HG03045 (cell line): ENCODE measurements at regions not wholly inside any gene's neighbourhood (a gene's known extent, or its start where the extent isn't known, plus 50 kb on each side); places are given as distances from the start of the nearest gene placed in this dataset.
"Not testable (repeated sequence)": the region's sequence is repeated elsewhere in the genome, so short reads cannot be mapped to it uniquely, and the experiment has no call there.

Experiments used
- ATAC-seq: cut with Tn5 transposase; IDR thresholded peaks from one replicate; pipeline ENCODE4 v1.9.1; 2021; ENCODE audit warnings: mild to moderate bottlenecking, moderate library complexity; ENCODE audit not compliant: unreplicated experiment

DNA sequence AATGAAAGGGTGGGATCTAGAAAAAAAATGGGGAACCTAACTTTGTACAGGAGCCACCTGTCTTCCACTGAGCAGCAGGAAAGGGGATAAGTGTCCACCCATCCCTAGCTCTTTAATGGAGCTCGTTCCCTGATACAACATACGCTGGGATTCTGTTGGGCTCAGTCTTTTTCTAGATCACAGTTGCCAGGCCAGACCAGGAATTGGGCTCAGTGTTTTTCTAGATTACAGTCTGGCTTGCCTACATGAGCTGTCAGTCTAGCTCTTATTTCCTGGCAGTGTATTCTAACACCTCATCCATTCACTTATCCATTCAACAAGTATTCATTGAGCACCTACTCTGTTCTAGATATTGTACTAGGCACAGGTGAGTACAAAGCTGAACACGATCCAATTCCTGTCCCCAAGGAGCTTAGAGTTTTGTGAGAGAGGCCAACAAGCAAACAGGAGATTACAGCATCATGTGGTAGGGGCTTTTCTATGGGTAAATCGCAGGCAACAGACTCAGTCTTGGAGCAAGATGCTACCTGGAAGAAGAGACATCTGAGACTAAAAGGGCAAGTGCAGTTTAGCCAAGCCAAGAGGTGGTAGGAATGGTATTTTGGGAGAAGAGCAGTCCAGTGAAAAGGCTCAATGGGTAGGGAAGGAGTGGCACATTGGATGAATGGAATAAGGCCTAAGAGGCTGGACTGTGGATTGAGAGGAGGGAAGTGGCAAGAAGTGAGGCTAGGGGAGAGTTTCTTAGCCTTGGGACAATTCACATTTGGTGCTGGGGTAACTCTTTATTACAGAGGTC lies 138.0 kb upstream of the HS3ST2 start:
- ATAC-seq: no peak

DNA sequence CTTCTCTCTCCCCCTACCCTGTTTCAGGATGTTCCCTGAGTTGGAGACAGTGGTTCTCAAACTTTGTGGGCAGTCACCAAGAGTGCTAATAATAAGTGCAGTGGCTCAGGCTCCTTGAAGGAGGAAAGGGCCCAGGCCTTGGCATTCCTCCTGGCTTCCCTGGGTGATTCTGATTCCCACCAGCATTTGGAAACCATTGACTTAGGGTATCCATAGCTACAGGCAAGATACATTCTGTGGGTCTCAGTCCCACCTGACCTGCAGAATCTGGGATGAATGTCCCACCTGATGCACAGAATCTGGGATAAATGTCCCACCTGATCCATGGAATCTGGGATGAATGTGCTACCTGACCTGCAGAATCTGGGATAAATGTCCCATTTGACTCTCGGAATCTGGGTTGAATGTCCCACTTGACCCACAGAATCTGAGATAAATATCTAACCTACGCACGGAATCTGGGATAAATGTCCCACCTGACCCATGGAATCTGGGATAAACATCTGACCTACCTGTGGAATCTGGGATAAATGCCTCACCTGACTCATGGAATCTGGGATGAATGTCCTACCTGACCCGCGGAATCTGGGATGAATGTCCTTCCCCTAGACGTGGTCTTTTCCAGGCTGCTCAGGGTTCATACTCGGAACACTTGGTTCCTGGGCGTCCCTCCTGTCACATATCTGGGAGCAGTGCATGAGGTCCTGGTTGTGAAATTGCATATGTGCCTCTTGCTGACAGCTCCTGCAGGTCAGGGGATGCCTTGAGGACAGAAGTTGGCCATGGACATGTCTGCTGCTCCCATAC lies 136.7 kb upstream of the HS3ST2 start:
- ATAC-seq: no peak

- ATAC-seq: no peak
Observed at GRCh38 chr16:22678311-22678710, 135.7 kb upstream of the HS3ST2 start.

DNA sequence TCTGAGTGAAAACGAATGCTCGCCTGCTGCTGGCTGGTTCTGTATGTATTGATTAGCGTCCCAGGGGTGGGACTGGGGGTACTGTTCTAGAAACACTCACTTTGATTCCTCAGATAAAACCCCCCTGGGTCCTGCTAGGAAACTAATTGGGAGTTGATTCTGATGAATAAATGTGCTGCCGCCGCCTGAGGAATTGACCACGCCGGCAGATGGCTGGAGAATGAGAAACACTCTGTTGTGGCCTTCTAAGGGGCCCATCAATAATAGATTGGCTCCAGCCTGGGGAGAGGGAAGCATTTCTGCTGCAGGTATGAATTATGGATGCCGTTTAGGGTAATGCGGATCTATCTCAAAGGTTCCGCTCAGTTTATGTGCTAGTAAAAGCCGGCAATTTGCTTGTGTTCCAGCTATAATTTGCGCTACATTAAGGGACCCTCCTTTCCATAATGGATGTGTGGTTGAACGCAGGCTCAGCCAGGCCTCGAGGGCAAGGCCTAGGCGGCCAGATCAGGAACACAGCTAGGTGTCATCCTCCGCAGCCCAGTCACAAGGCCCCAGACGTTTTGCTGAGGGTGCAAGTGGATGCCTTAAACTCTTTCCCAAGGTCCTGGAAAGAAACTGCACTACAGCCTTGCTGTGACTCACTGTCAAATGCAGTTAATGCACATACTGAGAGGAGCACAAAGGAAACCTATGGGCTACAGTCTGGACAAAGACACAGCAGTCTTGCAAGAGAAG lies 132.2 kb upstream of the HS3ST2 start:
- no peak for ATAC-seq

GRCh38 chr16:22683258-22683657 lies 130.7 kb upstream of the HS3ST2 start:
- ATAC-seq: no peak

DNA sequence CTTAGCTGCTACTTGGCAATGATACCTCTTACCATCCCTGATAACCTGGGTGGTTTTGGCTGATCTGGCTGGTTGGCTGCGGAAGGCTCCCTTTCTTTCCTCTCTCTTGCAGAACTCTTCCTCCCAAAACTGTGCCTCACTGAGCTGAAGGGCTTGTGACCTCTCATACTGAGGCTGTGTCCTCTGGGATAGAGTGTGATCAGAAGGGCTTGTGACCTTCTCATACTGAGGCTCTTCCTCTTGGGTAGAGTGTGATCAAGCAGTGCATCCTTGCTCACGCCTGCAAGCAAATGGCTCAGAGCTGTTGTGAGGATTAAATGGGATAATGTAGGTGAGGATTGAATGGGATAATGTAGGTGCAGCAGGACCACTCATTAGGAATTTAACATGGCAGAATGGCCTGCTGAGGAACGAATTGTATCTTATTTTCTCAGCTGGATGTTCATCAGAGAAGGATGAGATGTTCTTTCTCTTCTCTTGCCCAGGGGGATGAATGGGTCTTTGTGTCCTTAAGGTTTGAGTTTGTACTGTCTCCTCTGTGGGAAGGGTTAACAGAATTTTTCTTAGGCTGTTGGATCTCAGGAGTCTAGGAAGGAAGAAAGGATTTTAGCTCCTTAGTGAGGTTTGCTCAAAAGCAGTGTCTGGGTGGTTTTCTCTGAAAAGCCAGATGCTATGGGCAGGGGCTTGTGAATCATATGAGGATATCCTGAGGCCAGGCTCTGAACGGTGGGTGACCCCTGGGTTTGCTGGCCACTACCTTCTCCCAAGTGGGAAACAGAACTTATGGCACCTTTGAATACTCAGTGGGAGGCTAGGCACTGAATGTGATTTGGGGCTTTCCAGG lies 130.0 kb upstream of the HS3ST2 start:
- ATAC-seq: no peak

GRCh38 chr16:22684574-22685458 lies 129.1 kb upstream of the HS3ST2 start:
- ATAC-seq: no peak

DNA sequence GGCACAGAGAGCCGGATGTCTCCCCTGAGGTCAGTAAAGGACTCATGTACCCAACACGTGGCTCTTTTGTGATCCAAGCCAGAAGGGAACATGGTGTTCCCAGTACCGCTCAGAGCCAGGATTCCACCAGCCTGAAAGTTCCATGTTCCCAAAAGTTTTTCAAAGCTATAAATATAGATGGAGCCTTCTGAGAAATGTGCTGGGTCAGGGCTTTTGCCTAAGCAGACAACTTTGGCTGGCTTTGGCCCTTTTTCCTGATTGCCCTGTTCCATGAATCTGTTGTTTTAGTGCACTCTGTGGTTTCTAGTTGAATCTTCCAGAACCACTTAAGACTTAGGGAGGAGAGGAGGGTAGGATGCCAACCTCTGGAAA lies 128.5 kb upstream of the HS3ST2 start:
- ATAC-seq: no peak

- no peak for ATAC-seq
Observed at GRCh38 chr16:22687031-22687530, 126.9 kb upstream of the HS3ST2 start.

GRCh38 chr16:22688463-22688862 lies 125.5 kb upstream of the HS3ST2 start:
- ATAC-seq: no peak

- no peak for ATAC-seq
Observed at GRCh38 chr16:22688930-22689329, 125.0 kb upstream of the HS3ST2 start.

- no peak for ATAC-seq
Observed at GRCh38 chr16:22691335-22691734, 122.6 kb upstream of the HS3ST2 start.

DNA sequence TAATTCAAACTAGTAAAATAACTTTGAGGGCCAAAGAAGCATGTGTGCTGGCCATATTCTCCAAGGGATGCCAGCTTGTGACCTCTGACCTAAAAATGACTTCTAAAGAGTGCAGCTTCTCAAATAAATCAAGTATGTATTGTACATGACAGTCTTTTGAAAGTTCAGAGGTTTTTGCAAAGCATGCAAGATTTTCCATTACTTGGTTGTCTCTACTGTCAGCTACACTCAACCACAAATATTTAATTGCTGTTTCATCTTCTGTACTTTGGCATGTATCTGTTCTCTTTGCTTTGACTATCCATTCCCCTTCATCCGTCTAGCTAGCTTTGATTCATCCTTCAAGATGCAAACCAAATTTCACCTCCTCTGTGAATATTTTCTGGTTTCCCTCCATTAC lies 121.9 kb upstream of the HS3ST2 start:
- ATAC-seq: no peak

DNA sequence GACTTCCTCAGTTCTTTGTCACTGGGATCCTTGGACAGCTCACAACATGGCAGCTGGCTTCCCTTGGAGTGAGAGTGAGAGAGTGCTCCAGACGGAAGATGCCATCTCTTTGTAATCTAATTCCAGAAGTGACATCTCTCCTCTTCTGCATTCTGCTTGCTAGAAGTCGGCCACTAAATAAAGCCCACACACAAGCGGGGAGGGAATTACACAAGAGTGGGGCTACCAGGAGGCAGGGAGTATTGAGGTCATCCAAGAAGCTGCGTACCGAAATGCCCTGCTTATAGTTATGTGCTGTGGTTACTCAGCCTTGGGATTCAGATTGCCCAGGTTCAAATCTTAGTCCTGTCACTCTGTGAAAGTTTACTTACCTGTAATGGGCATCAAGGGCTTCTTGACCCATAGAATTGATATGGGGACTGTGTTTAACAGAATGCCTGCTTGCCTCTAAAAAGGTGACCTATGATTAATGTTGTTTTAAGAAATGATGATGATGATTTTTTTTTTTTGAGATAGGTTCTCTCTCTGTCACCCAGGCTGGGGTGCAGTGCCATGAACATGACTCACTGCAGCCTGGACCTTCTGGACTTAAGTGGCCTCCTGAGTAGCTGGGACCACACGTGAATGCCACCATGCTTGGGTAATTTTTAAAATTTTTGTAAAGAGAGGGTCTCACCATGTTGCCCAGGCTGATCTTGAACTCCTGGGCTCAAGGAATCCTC lies 120.9 kb upstream of the HS3ST2 start:
- ATAC-seq: no peak

- no peak for ATAC-seq
Observed at GRCh38 chr16:22693638-22694340, 120.2 kb upstream of the HS3ST2 start.

DNA sequence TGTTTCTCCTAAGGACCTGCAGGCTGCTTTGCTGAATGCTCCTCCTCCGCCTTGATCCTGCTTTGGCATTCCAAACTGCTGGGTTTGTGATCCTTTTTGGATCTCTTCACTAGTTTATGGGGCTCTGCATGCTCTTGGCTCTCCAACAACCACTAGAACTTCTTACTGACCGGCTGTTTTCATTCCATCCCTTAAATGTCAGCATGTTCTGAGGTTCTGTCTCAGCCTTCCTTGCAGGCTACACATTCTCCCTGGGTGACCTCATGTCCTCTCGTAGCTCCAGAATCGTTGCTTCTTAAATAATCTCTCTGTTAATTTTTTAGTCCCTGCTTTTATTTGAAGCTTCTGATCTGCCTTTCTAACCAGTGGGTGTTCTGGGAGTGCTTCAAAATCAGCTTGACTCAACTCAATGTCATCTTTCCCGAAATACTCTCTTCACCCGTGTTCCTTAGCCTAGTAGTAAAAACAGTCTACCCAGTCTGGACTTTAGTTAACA lies 119.0 kb upstream of the HS3ST2 start:
- no peak for ATAC-seq

DNA sequence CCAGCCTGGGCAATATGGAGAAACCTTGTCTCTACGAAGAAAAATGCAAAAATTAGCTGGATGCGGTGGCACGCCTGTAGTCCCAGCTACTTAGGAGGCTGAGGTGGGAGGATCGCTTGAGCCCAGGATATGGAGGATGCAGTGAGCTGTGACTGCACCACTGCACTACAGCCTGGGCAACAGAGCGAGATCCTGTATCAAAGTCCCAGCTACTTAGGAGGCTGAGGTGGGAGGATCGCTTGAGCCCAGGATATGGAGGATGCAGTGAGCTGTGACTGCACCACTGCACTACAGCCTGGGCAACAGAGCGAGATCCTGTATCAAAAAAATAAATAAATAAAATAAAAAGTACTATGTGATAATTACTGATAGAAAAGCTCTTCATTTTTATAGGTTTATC lies 118.2 kb upstream of the HS3ST2 start:
- ATAC-seq: not testable (repeated sequence)

- ATAC-seq: no peak
Observed at GRCh38 chr16:22699356-22699755, 114.6 kb upstream of the HS3ST2 start.
